ENCODE measurements at regions not wholly inside any gene's neighbourhood (a gene's known extent, or its start where the extent isn't known, plus 50 kb on each side); places are given as distances from the start of the nearest gene placed in this dataset.

GRCh38 chr9:8115570-8115969 lies 316.0 kb upstream of the DMAC1 start:
- Histone ChIP-seq H3K36me3 (ENCODE audit: control insufficient read depth, insufficient read depth, low read length) (no peaks in the 10 kb centered on the region), H3K9me3 (ENCODE audit: control insufficient read depth, insufficient read depth, low read length) (no peaks in the 10 kb centered on the region), H3K4me3 (ENCODE audit: low read depth, low read length) (no peak overlapping the region), H3K27ac (ENCODE audit: low read depth, low read length) (no peak overlapping the region), H3K27me3 (ENCODE audit: control insufficient read depth, insufficient read depth, low read length) (no peaks in the 10 kb centered on the region), H3K4me1 (ENCODE audit: control insufficient read depth, insufficient read depth, low read length) (no peaks in the 10 kb centered on the region)
- DNase-seq (ENCODE audit: low read depth in 4 of 6, low spot score in 6 of 6), result no peak
- WGBS (ENCODE audit: insufficient coverage), result 100% methylated on average over 1 of the region's 1 CpG

- WGBS (ENCODE audit: insufficient coverage), result no CpG with 5 or more reads among the region's 1 CpG
- H3K9me3 ChIP-seq (ENCODE audit: control insufficient read depth, insufficient read depth, low read length), result no peaks in the 10 kb centered on the region
- H3K27me3 ChIP-seq (ENCODE audit: control insufficient read depth, insufficient read depth, low read length), result no peaks in the 10 kb centered on the region
- H3K36me3 ChIP-seq (ENCODE audit: control insufficient read depth, insufficient read depth, low read length), result no peaks in the 10 kb centered on the region
- H3K4me3 ChIP-seq (ENCODE audit: low read depth, low read length), result no peak overlapping the region
- H3K4me1 ChIP-seq (ENCODE audit: control insufficient read depth, insufficient read depth, low read length), result no peaks in the 10 kb centered on the region
- H3K27ac ChIP-seq (ENCODE audit: low read depth, low read length), result no peak overlapping the region
- no peak for DNase-seq (ENCODE audit: low read depth in 4 of 6, low spot score in 6 of 6)
Measured at GRCh38 chr9:8114826-8115225, 315.2 kb upstream of the DMAC1 start.

- no peak overlapping the region for H3K4me3 ChIP-seq (ENCODE audit: low read depth, low read length)
- H3K36me3 ChIP-seq (ENCODE audit: control insufficient read depth, insufficient read depth, low read length), result no peaks in the 10 kb centered on the region
- H3K27me3 ChIP-seq (ENCODE audit: control insufficient read depth, insufficient read depth, low read length), result no peaks in the 10 kb centered on the region
- H3K4me1 ChIP-seq (ENCODE audit: control insufficient read depth, insufficient read depth, low read length), result no peaks in the 10 kb centered on the region
- no peak overlapping the region for H3K27ac ChIP-seq (ENCODE audit: low read depth, low read length)
- WGBS (ENCODE audit: insufficient coverage), result no CpG with 5 or more reads among the region's 1 CpG
- no peaks in the 10 kb centered on the region for H3K9me3 ChIP-seq (ENCODE audit: control insufficient read depth, insufficient read depth, low read length)
- DNase-seq (ENCODE audit: low read depth in 4 of 6, low spot score in 6 of 6), result no peak
Measured at GRCh38 chr9:8106362-8106761, 306.8 kb upstream of the DMAC1 start.

- Histone ChIP-seq H3K9me3 (ENCODE audit: control insufficient read depth, insufficient read depth, low read length) (no peaks in the 10 kb centered on the region), H3K27me3 (ENCODE audit: control insufficient read depth, insufficient read depth, low read length) (no peaks in the 10 kb centered on the region), H3K4me3 (ENCODE audit: low read depth, low read length) (no peak overlapping the region), H3K4me1 (ENCODE audit: control insufficient read depth, insufficient read depth, low read length) (no peaks in the 10 kb centered on the region), H3K36me3 (ENCODE audit: control insufficient read depth, insufficient read depth, low read length) (no peaks in the 10 kb centered on the region), H3K27ac (ENCODE audit: low read depth, low read length) (no peak overlapping the region)
- DNase-seq (ENCODE audit: low read depth in 4 of 6, low spot score in 6 of 6), result no peak
- no CpG with 5 or more reads among the region's 2 CpGs for WGBS (ENCODE audit: insufficient coverage)
Measured at GRCh38 chr9:8101607-8102006, 302.0 kb upstream of the DMAC1 start.

DNA sequence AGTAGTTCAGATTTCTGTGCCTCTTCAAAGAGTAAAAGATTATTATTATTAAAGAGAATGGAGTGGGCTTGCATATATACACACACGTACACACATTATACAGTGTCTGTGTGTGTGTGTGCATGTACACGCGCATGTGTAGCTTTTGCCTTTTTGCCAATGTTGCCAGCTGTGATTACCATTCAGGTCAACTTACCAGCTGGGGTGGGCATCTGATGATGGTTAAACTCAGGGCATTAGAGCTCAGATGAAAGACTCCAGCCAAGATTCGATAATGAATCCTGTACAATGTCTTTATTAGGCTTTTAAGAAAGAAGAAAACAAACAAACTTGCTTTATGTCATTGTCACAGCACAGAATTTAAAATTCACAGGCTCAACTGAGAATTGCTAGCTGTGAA lies 296.5 kb upstream of the DMAC1 start:
- Histone ChIP-seq H3K4me1 (ENCODE audit: control insufficient read depth, insufficient read depth, low read length) (no peaks in the 10 kb centered on the region), H3K27ac (ENCODE audit: low read depth, low read length) (no peak overlapping the region), H3K9me3 (ENCODE audit: control insufficient read depth, insufficient read depth, low read length) (no peaks in the 10 kb centered on the region), H3K4me3 (ENCODE audit: low read depth, low read length) (no peak overlapping the region), H3K36me3 (ENCODE audit: control insufficient read depth, insufficient read depth, low read length) (no peaks in the 10 kb centered on the region), H3K27me3 (ENCODE audit: control insufficient read depth, insufficient read depth, low read length) (no peaks in the 10 kb centered on the region)
- DNase-seq (ENCODE audit: low read depth in 4 of 6, low spot score in 6 of 6), result peak in 3 of 6 donors; percentile 4 to 75 (median 71)
- WGBS (ENCODE audit: insufficient coverage), result no CpG with 5 or more reads among the region's 4 CpGs

DNA sequence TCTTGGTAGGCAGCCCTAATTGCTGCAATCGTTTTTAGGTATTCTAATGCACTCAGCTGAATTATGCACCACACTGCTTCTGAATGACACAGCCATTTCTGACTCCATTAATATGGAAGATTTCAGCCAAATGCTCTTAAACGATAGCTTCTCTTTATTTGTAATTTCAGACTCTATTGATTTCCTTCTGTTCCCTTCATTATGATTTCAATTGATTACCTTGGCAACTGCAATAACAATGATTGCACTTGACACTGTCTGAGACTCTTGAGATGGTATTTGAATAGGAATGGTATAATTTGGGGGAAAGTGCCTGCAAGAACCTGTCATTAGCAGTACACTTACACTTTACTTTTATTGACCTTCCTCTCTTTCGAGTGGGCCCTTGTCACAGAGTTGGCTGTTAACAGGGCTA lies 296.1 kb upstream of the DMAC1 start:
- no peaks in the 10 kb centered on the region for H3K9me3 ChIP-seq (ENCODE audit: control insufficient read depth, insufficient read depth, low read length)
- no peaks in the 10 kb centered on the region for H3K36me3 ChIP-seq (ENCODE audit: control insufficient read depth, insufficient read depth, low read length)
- no peak overlapping the region for H3K27ac ChIP-seq (ENCODE audit: low read depth, low read length)
- no peak overlapping the region for H3K4me3 ChIP-seq (ENCODE audit: low read depth, low read length)
- WGBS (ENCODE audit: insufficient coverage), result 11% methylated on average over 1 of the region's 3 CpGs
- DNase-seq (ENCODE audit: low read depth in 4 of 6, low spot score in 6 of 6), result peak in 2 of 6 donors; percentile 81 to 87
- no peaks in the 10 kb centered on the region for H3K4me1 ChIP-seq (ENCODE audit: control insufficient read depth, insufficient read depth, low read length)
- H3K27me3 ChIP-seq (ENCODE audit: control insufficient read depth, insufficient read depth, low read length), result no peaks in the 10 kb centered on the region

- no peaks in the 10 kb centered on the region for H3K9me3 ChIP-seq (ENCODE audit: control insufficient read depth, insufficient read depth, low read length)
- H3K27ac ChIP-seq (ENCODE audit: low read depth, low read length), result no peak overlapping the region
- no peaks in the 10 kb centered on the region for H3K27me3 ChIP-seq (ENCODE audit: control insufficient read depth, insufficient read depth, low read length)
- H3K4me3 ChIP-seq (ENCODE audit: low read depth, low read length), result no peak overlapping the region
- DNase-seq (ENCODE audit: low read depth in 4 of 6, low spot score in 6 of 6), result no peak
- no peaks in the 10 kb centered on the region for H3K36me3 ChIP-seq (ENCODE audit: control insufficient read depth, insufficient read depth, low read length)
- H3K4me1 ChIP-seq (ENCODE audit: control insufficient read depth, insufficient read depth, low read length), result no peaks in the 10 kb centered on the region
Measured at GRCh38 chr9:8088477-8088876, 288.9 kb upstream of the DMAC1 start.

- H3K4me1 ChIP-seq (ENCODE audit: control insufficient read depth, insufficient read depth, low read length), result no peaks in the 10 kb centered on the region
Measured at GRCh38 chr9:8085986-8086385, 286.4 kb upstream of the DMAC1 start.

DNA sequence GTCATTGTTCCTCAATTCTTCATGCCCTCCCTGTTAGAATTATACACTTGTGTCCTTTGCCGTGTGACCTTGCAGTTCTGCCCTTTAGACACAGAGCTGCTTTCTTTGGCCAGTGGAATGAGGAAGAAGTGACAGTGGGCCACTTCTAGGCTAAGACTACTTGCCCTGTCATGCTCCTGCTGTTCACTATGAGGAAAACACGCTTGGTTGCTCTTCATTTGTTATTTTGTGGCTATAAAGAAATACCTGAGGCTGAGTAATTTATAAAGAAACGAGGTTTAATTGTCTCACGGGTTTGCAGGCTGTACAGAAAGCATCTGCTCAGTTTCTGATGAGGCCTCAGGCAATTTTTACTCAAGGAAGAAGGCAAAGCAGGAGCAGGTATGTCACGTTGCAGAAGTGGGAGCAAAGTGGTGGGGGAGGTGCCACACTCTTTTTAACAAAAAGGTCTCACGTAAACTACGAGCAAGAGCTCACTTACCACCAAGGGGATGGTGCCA lies 279.1 kb upstream of the DMAC1 start:
- H3K9me3 ChIP-seq (ENCODE audit: control insufficient read depth, insufficient read depth, low read length), result no peaks in the 10 kb centered on the region
- no peaks in the 10 kb centered on the region for H3K4me1 ChIP-seq (ENCODE audit: control insufficient read depth, insufficient read depth, low read length)
- no peak overlapping the region for H3K4me3 ChIP-seq (ENCODE audit: low read depth, low read length)
- 84% methylated on average over 4 of the region's 7 CpGs for WGBS (ENCODE audit: insufficient coverage)
- H3K36me3 ChIP-seq (ENCODE audit: control insufficient read depth, insufficient read depth, low read length), result no peaks in the 10 kb centered on the region
- no peak overlapping the region for H3K27ac ChIP-seq (ENCODE audit: low read depth, low read length)
- H3K27me3 ChIP-seq (ENCODE audit: control insufficient read depth, insufficient read depth, low read length), result no peaks in the 10 kb centered on the region
- DNase-seq (ENCODE audit: low read depth in 4 of 6, low spot score in 6 of 6), result no peak

More at GRCh38 chr9:8085986-8086385, 286.4 kb upstream of the DMAC1 start:
- Histone ChIP-seq H3K4me3 (ENCODE audit: low read depth, low read length) (no peak overlapping the region), H3K9me3 (ENCODE audit: control insufficient read depth, insufficient read depth, low read length) (no peaks in the 10 kb centered on the region), H3K27me3 (ENCODE audit: control insufficient read depth, insufficient read depth, low read length) (no peaks in the 10 kb centered on the region), H3K36me3 (ENCODE audit: control insufficient read depth, insufficient read depth, low read length) (no peaks in the 10 kb centered on the region), H3K27ac (ENCODE audit: low read depth, low read length) (no peak overlapping the region)
- WGBS (ENCODE audit: insufficient coverage), result no CpG with 5 or more reads among the region's 1 CpG
- peak in 1 of 6 donors; percentile 83 for DNase-seq (ENCODE audit: low read depth in 4 of 6, low spot score in 6 of 6)

- Histone ChIP-seq H3K9me3 (ENCODE audit: control insufficient read depth, insufficient read depth, low read length) (no peaks in the 10 kb centered on the region), H3K4me3 (ENCODE audit: low read depth, low read length) (no peak overlapping the region), H3K27me3 (ENCODE audit: control insufficient read depth, insufficient read depth, low read length) (no peaks in the 10 kb centered on the region), H3K27ac (ENCODE audit: low read depth, low read length) (no peak overlapping the region), H3K4me1 (ENCODE audit: control insufficient read depth, insufficient read depth, low read length) (peaks cover 9% of the 10 kb centered on the region), H3K36me3 (ENCODE audit: control insufficient read depth, insufficient read depth, low read length) (no peaks in the 10 kb centered on the region)
- 21% methylated on average over 2 of the region's 6 CpGs for WGBS (ENCODE audit: insufficient coverage)
- DNase-seq (ENCODE audit: low read depth in 4 of 6, low spot score in 6 of 6), result peak in 3 of 6 donors; percentile 8 to 97 (median 53)
Measured at GRCh38 chr9:8074713-8075286, 275.2 kb upstream of the DMAC1 start.

Measured in spinal cord (tissue), 9 donors.